ENCODE measurements at regions not wholly inside any gene's neighbourhood (a gene's known extent, or its start where the extent isn't known, plus 50 kb on each side); places are given as distances from the start of the nearest gene placed in this dataset.

GRCh38 chr11:76298255-76298654, 82.7 kb downstream of the THAP12 start:
- TF ChIP-seq CTCF (IDR thresholded peaks at IDR 0.05) (no peak), POLR2A (IDR thresholded peaks at IDR 0.05) (no peak)
